ENCODE measurements at regions not wholly inside any gene's neighbourhood (a gene's known extent, or its start where the extent isn't known, plus 50 kb on each side); places are given as distances from the start of the nearest gene placed in this dataset.

DNA sequence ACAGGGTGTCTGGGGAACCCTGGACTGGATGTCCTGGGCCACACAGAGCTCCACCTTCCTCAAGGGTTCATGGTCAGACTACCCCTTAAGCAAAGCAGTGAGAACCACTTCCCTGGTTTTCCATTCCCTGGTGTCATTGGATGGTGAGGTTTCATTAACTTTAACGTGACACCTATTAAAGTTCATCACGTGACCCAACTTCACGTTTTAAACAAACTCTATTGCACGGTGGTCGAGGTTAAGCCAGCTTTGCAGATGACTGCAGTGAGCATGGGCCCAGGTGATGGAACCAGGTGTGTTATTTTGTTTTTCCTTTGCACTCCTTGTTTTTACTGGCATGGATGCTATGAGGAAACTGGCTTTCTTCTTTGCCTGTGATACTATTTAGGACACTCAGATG, 385.7 kb upstream of the IRX1 start (continued):
- TF ChIP-seq CREB1 (IDR thresholded peaks at IDR 0.05) (no peak), SIN3A (conservative IDR thresholded peaks at IDR 0.05 in 1 of 2, IDR thresholded peaks at IDR 0.05 in 1 of 2; ENCODE audit: low read depth in 1 of 2, low read length in 2 of 2) (no peak), SUZ12 (IDR thresholded peaks at IDR 0.05; ENCODE audit: low read length) (no peak), MAFK (IDR thresholded peaks at IDR 0.05; ENCODE audit: low read depth, low read length) (no peak), YY1 (IDR thresholded peaks at IDR 0.05; ENCODE audit: low read depth, low read length) (no peak), BACH1 (IDR thresholded peaks at IDR 0.05; ENCODE audit: low read length) (no peak), POLR2A (IDR thresholded peaks at IDR 0.05; ENCODE audit: control extremely low read depth in 1 of 2, low read depth in 2 of 2, low read length in 2 of 2) (no peak), CBX8 (IDR thresholded peaks at IDR 0.05; ENCODE audit: borderline replicate concordance, low read depth, low read length) (no peak), CTBP2 (IDR thresholded peaks at IDR 0.05; ENCODE audit: borderline replicate concordance, insufficient read depth, insufficient read length, low read length) (no peak), NANOG (IDR thresholded peaks at IDR 0.05; ENCODE audit: insufficient read depth, low read depth, low read length, poor library complexity, severe bottlenecking) (no peak), ZNF274 (IDR thresholded peaks at IDR 0.05; ENCODE audit: borderline replicate concordance, extremely low read depth, low read length) (no peak), TAF1 (IDR thresholded peaks at IDR 0.05; ENCODE audit: low read depth, low read length) (no peak), TCF12 (IDR thresholded peaks at IDR 0.05; ENCODE audit: low read depth, low read length) (no peak)
- TF ChIP-seq, protein P1, sequence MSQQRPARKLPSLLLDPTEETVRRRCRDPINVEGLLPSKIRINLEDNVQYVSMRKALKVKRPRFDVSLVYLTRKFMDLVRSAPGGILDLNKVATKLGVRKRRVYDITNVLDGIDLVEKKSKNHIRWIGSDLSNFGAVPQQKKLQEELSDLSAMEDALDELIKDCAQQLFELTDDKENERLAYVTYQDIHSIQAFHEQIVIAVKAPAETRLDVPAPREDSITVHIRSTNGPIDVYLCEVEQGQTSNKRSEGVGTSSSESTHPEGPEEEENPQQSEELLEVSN (IDR thresholded peaks at IDR 0.05): no peak
